ENCODE measurements at regions not wholly inside any gene's neighbourhood (a gene's known extent, or its start where the extent isn't known, plus 50 kb on each side); places are given as distances from the start of the nearest gene placed in this dataset.
"Not testable (repeated sequence)": the region's sequence is repeated elsewhere in the genome, so short reads cannot be mapped to it uniquely, and the experiment has no call there.

- no peak overlapping the region for H3K27ac Mint-ChIP-seq
- H3K4me1 Mint-ChIP-seq: no peaks in the 10 kb centered on the region
- no peaks in the 10 kb centered on the region for H3K27me3 Mint-ChIP-seq
- no peak for ATAC-seq
- no peak overlapping the region for H3K4me3 Mint-ChIP-seq
- DNase-seq: no peak
- CTCF ChIA-PET: no interaction called here
- no peaks in the 10 kb centered on the region for H3K36me3 Mint-ChIP-seq
- H3K9me3 Mint-ChIP-seq (ENCODE audit: low read depth): no peaks in the 10 kb centered on the region
Measured at GRCh38 chr12:114164351-114164750, 198.2 kb upstream of the RBM19 start.

GRCh38 chr12:114163771-114164170 is 197.6 kb upstream of the RBM19 start:
- Mint-ChIP-seq H3K27ac (no peak overlapping the region), H3K4me3 (no peak overlapping the region), H3K9me3 (ENCODE audit: low read depth) (no peaks in the 10 kb centered on the region), H3K4me1 (no peaks in the 10 kb centered on the region), H3K27me3 (no peaks in the 10 kb centered on the region), H3K36me3 (no peaks in the 10 kb centered on the region)
- DNase-seq (no peak), ATAC-seq (no peak)
- CTCF ChIA-PET: no interaction called here

- no peak for DNase-seq
- Mint-ChIP-seq H3K27me3 (no peaks in the 10 kb centered on the region), H3K4me1 (no peaks in the 10 kb centered on the region), H3K4me3 (no peak overlapping the region), H3K9me3 (ENCODE audit: low read depth) (no peaks in the 10 kb centered on the region), H3K27ac (no peak overlapping the region), H3K36me3 (no peaks in the 10 kb centered on the region)
- no peak for ATAC-seq
- CTCF ChIA-PET: no interaction called here
Measured at GRCh38 chr12:114160445-114160844, 194.3 kb upstream of the RBM19 start.

GRCh38 chr12:114152890-114153289 is 186.8 kb upstream of the RBM19 start:
- no peak overlapping the region for H3K27ac Mint-ChIP-seq
- H3K4me1 Mint-ChIP-seq: no peaks in the 10 kb centered on the region
- no peaks in the 10 kb centered on the region for H3K9me3 Mint-ChIP-seq (ENCODE audit: low read depth)
- no peak for DNase-seq
- CTCF ChIA-PET: no interaction called here
- H3K36me3 Mint-ChIP-seq: no peaks in the 10 kb centered on the region
- no peak for ATAC-seq
- no peak overlapping the region for H3K4me3 Mint-ChIP-seq
- no peaks in the 10 kb centered on the region for H3K27me3 Mint-ChIP-seq

- H3K9me3 Mint-ChIP-seq (ENCODE audit: low read depth): no peaks in the 10 kb centered on the region
- DNase-seq: no peak
- H3K4me3 Mint-ChIP-seq: no peak overlapping the region
- no peak overlapping the region for H3K27ac Mint-ChIP-seq
- ATAC-seq: no peak
- no peaks in the 10 kb centered on the region for H3K27me3 Mint-ChIP-seq
- no peaks in the 10 kb centered on the region for H3K4me1 Mint-ChIP-seq
- CTCF ChIA-PET: no interaction called here
- no peaks in the 10 kb centered on the region for H3K36me3 Mint-ChIP-seq
Measured at GRCh38 chr12:114152066-114152465, 185.9 kb upstream of the RBM19 start.

- H3K4me3 Mint-ChIP-seq; DNase-seq; H3K27ac Mint-ChIP-seq; H3K4me1 Mint-ChIP-seq; H3K9me3 Mint-ChIP-seq (ENCODE audit: low read depth); H3K36me3 Mint-ChIP-seq; H3K27me3 Mint-ChIP-seq; CTCF ChIA-PET; ATAC-seq: not testable (repeated sequence)
Measured at GRCh38 chr12:114150584-114150983, 184.5 kb upstream of the RBM19 start.

- Mint-ChIP-seq H3K9me3 (ENCODE audit: low read depth) (no peaks in the 10 kb centered on the region), H3K4me3 (no peak overlapping the region), H3K27me3 (no peaks in the 10 kb centered on the region), H3K36me3 (no peaks in the 10 kb centered on the region), H3K27ac (no peak overlapping the region), H3K4me1 (no peaks in the 10 kb centered on the region)
- CTCF ChIA-PET: no interaction called here
- DNase-seq: no peak
- ATAC-seq: no peak
Measured at GRCh38 chr12:114141921-114142564, 175.9 kb upstream of the RBM19 start.

GRCh38 chr12:114140576-114140975 is 174.5 kb upstream of the RBM19 start:
- H3K36me3 Mint-ChIP-seq: no peaks in the 10 kb centered on the region
- H3K4me3 Mint-ChIP-seq: no peak overlapping the region
- DNase-seq (no peak), ATAC-seq (no peak)
- no peak overlapping the region for H3K27ac Mint-ChIP-seq
- CTCF ChIA-PET: interaction anchor here (1.4 kb wide), 1 partner anchor 26 kb away, joined by 3 read pairs; no protein-coding TSS in a partner anchor
- no peaks in the 10 kb centered on the region for H3K9me3 Mint-ChIP-seq (ENCODE audit: low read depth)
- no peaks in the 10 kb centered on the region for H3K4me1 Mint-ChIP-seq
- H3K27me3 Mint-ChIP-seq: no peaks in the 10 kb centered on the region

GRCh38 chr12:114136631-114137030 is 170.5 kb upstream of the RBM19 start:
- H3K9me3 Mint-ChIP-seq (ENCODE audit: low read depth): no peaks in the 10 kb centered on the region
- H3K4me1 Mint-ChIP-seq: no peaks in the 10 kb centered on the region
- CTCF ChIA-PET: no interaction called here
- H3K27me3 Mint-ChIP-seq: no peaks in the 10 kb centered on the region
- no peaks in the 10 kb centered on the region for H3K36me3 Mint-ChIP-seq
- no peak overlapping the region for H3K27ac Mint-ChIP-seq
- no peak for ATAC-seq
- DNase-seq: no peak
- H3K4me3 Mint-ChIP-seq: no peak overlapping the region

GRCh38 chr12:114134922-114135321 is 168.8 kb upstream of the RBM19 start:
- CTCF ChIA-PET: interaction anchor here (1.5 kb wide), 1 partner anchor 11 kb away, joined by 4 read pairs; no protein-coding TSS in a partner anchor
- H3K4me3 Mint-ChIP-seq: no peak overlapping the region
- no peaks in the 10 kb centered on the region for H3K36me3 Mint-ChIP-seq

GRCh38 chr12:114131824-114132223 is 165.7 kb upstream of the RBM19 start:
- no peaks in the 10 kb centered on the region for H3K9me3 Mint-ChIP-seq (ENCODE audit: low read depth)
- H3K36me3 Mint-ChIP-seq: no peaks in the 10 kb centered on the region
- no peak overlapping the region for H3K4me3 Mint-ChIP-seq
- DNase-seq: no peak
- H3K27ac Mint-ChIP-seq: no peak overlapping the region
- no peaks in the 10 kb centered on the region for H3K4me1 Mint-ChIP-seq
- H3K27me3 Mint-ChIP-seq: no peaks in the 10 kb centered on the region
- ATAC-seq: no peak
- CTCF ChIA-PET: no interaction called here

More at GRCh38 chr12:114134922-114135321, 168.8 kb upstream of the RBM19 start:
- Mint-ChIP-seq H3K9me3 (ENCODE audit: low read depth) (no peaks in the 10 kb centered on the region), H3K27ac (no peak overlapping the region), H3K4me1 (no peaks in the 10 kb centered on the region), H3K27me3 (no peaks in the 10 kb centered on the region)
- no peak for DNase-seq
- no peak for ATAC-seq

GRCh38 chr12:114123108-114123507 is 157.0 kb upstream of the RBM19 start:
- CTCF ChIA-PET: no interaction called here
- no peaks in the 10 kb centered on the region for H3K4me1 Mint-ChIP-seq
- no peaks in the 10 kb centered on the region for H3K36me3 Mint-ChIP-seq
- no peaks in the 10 kb centered on the region for H3K27me3 Mint-ChIP-seq
- DNase-seq: no peak
- no peak overlapping the region for H3K4me3 Mint-ChIP-seq
- no peak overlapping the region for H3K27ac Mint-ChIP-seq
- no peaks in the 10 kb centered on the region for H3K9me3 Mint-ChIP-seq (ENCODE audit: low read depth)
- ATAC-seq: no peak

- Mint-ChIP-seq H3K27me3 (no peaks in the 10 kb centered on the region), H3K9me3 (ENCODE audit: low read depth) (no peaks in the 10 kb centered on the region), H3K36me3 (no peaks in the 10 kb centered on the region), H3K4me1 (no peaks in the 10 kb centered on the region), H3K27ac (no peak overlapping the region), H3K4me3 (no peak overlapping the region)
- no peak for DNase-seq
- no peak for ATAC-seq
- CTCF ChIA-PET: no interaction called here
Measured at GRCh38 chr12:114122016-114122415, 155.9 kb upstream of the RBM19 start.

- no peak for DNase-seq
- Mint-ChIP-seq H3K4me3 (no peak overlapping the region), H3K27ac (no peak overlapping the region), H3K36me3 (no peaks in the 10 kb centered on the region), H3K27me3 (no peaks in the 10 kb centered on the region), H3K4me1 (no peaks in the 10 kb centered on the region), H3K9me3 (ENCODE audit: low read depth) (no peaks in the 10 kb centered on the region)
- CTCF ChIA-PET: no interaction called here
- ATAC-seq: no peak
Measured at GRCh38 chr12:114119316-114119715, 153.2 kb upstream of the RBM19 start.

- Mint-ChIP-seq H3K36me3 (no peaks in the 10 kb centered on the region), H3K9me3 (ENCODE audit: low read depth) (no peaks in the 10 kb centered on the region)
Measured at GRCh38 chr12:114096461-114096860, 130.3 kb upstream of the RBM19 start.

More at GRCh38 chr12:114096461-114096860, 130.3 kb upstream of the RBM19 start:
- no peak overlapping the region for H3K27ac Mint-ChIP-seq
- H3K4me1 Mint-ChIP-seq: no peaks in the 10 kb centered on the region
- ATAC-seq (no peak), DNase-seq (no peak)
- no peak overlapping the region for H3K4me3 Mint-ChIP-seq
- CTCF ChIA-PET: no interaction called here
- H3K27me3 Mint-ChIP-seq: no peaks in the 10 kb centered on the region
